DOHH2 (cell line): ENCODE measurements at regions not wholly inside any gene's neighbourhood (a gene's known extent, or its start where the extent isn't known, plus 50 kb on each side); places are given as distances from the start of the nearest gene placed in this dataset.

Experiments used
- H3F3A ChIP-seq: fragments of 200-600 bp; sonication (generic), shearing (Covaris generic); 2 replicates; pipeline ENCODE4 v1.6.0; 2016; ENCODE audit warnings: antibody characterized with exemption, mild to moderate bottlenecking; ENCODE audit not compliant: control insufficient read depth, insufficient read depth
- H3K27ac ChIP-seq: fragments of 200-600 bp; sonication (generic); 2 replicates; pipeline ENCODE4 v1.5.1; 2014; ENCODE audit warnings: low read depth, mild to moderate bottlenecking, low read length, moderate library complexity
- H3K27me3 ChIP-seq: fragments of 200-600 bp; sonication (generic); 2 replicates; pipeline ENCODE4 v1.6.1; 2014; ENCODE audit warnings: mild to moderate bottlenecking, low read length, mixed read lengths; ENCODE audit not compliant: control insufficient read depth
- H3K36me3 ChIP-seq: fragments of 200-600 bp; sonication (generic); 2 replicates; pipeline ENCODE4 v1.6.1; 2014; ENCODE audit warnings: mild to moderate bottlenecking, low read length, moderate library complexity, mixed read lengths; ENCODE audit not compliant: control insufficient read depth
- H3K4me1 ChIP-seq: fragments of 200-600 bp; sonication (generic); 2 replicates; pipeline ENCODE4 v1.6.1; 2014; ENCODE audit warnings: mild to moderate bottlenecking, low read length, mixed read lengths; ENCODE audit not compliant: control insufficient read depth
- H3K4me2 ChIP-seq: fragments of 200-600 bp; sonication (generic); 2 replicates; pipeline ENCODE4 v1.6.0; 2014; ENCODE audit warnings: mild to moderate bottlenecking, low read length, moderate library complexity
- H3K4me3 ChIP-seq: fragments of 200-600 bp; sonication (generic); 2 replicates; pipeline ENCODE4 v1.5.1; 2014; ENCODE audit warnings: mild to moderate bottlenecking, low read length, mixed read lengths
- H3K79me2 ChIP-seq: fragments of 200-600 bp; sonication (generic); 2 replicates; pipeline ENCODE4 v1.6.1; 2014; ENCODE audit warnings: mild to moderate bottlenecking, low read length, mixed read lengths; ENCODE audit not compliant: control insufficient read depth
- H3K9me2 ChIP-seq: fragments of 200-600 bp; sonication (generic); replicated peaks from 2 replicates; pipeline ENCODE4 v1.6.1; 2014; ENCODE audit warnings: mild to moderate bottlenecking, low read length, mixed read lengths; ENCODE audit not compliant: control insufficient read depth
- H3K9me3 ChIP-seq: fragments of 200-600 bp; sonication (generic); 2 replicates; pipeline ENCODE4 v1.6.1; 2014; ENCODE audit warnings: antibody characterized with exemption, low read length, mixed read lengths; ENCODE audit not compliant: control insufficient read depth, insufficient read depth
- H4K20me1 ChIP-seq: fragments of 200-600 bp; sonication (generic); 2 replicates; pipeline ENCODE4 v1.6.0; 2014; ENCODE audit warnings: low read depth, mild to moderate bottlenecking, antibody characterized with exemption, low read length, moderate library complexity; ENCODE audit not compliant: control insufficient read depth, insufficient read depth
- CTCF ChIP-seq: fragments of 200-600 bp; sonication (generic); IDR thresholded peaks from one replicate; pipeline ENCODE4 v1.5.1; 2014; ENCODE audit warnings: antibody characterized with exemption, mild to moderate bottlenecking, low read depth, low read length; ENCODE audit not compliant: poor library complexity, severe bottlenecking
- EZH2phosphoT487 ChIP-seq: fragments of 200-600 bp; sonication (generic); IDR thresholded peaks from 2 replicates; pipeline ENCODE4 v1.6.1; 2017; ENCODE audit warnings: borderline replicate concordance, mild to moderate bottlenecking, antibody characterized with exemption, low read length, moderate library complexity, mixed read lengths

DNA sequence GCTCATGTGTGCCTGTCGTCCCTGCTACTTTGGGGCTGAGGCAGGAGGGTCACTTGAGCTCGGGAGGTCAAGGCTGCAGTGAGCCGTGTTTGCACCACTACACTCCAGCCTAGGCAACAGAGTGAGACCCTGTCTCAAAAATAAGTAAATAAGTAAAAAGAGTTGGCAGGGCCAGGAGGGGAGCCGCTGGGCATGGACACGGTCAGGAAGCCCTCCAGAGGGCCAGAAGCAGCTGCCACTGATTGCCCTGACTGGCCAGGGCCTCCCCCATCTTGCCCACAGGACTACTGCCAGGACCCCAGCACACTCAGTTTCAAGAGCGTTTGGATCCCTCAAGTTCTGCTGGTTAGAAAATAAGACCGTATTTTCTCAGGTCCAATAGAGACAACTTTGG is 112.2 kb upstream of the IPO9 start:
- no peak overlapping the region for H3K4me3 ChIP-seq
- H3K4me1 ChIP-seq: peaks cover 12% of the 10 kb centered on the region
- no peaks in the 10 kb centered on the region for H4K20me1 ChIP-seq
- no peaks in the 10 kb centered on the region for H3F3A ChIP-seq
- no peak for TF ChIP-seq EZH2phosphoT487
- TF ChIP-seq CTCF: no peak
- no peak overlapping the region for H3K4me2 ChIP-seq
- H3K79me2 ChIP-seq: no peaks in the 10 kb centered on the region
- no peak overlapping the region for H3K27ac ChIP-seq
- peaks cover 5% of the 10 kb centered on the region; the same call in 1 of the 2 replicates for H3K27me3 ChIP-seq
- no peaks in the 10 kb centered on the region for H3K9me2 ChIP-seq
- no peaks in the 10 kb centered on the region for H3K9me3 ChIP-seq
- H3K36me3 ChIP-seq: no peaks in the 10 kb centered on the region

DNA sequence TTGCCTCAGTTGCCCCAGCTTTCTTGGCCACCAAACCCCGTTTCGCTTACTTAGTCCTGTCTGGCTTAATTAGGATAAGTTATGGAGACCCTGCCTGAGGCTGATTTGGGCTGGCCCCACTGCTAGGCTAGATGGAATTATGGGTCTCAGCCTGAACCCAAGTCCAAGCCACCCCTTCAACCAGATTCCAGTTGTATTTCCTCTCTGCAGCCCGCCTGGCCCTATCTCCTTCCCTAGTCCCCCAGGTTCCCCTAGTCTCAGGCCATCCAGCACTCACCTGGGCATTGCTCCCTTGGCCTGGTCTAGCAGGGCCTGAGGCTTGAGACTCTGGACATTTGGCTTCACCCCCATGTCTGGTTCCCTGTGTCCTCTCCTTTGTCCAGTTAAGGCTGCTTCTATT is 111.7 kb upstream of the IPO9 start:
- H3K79me2 ChIP-seq: no peaks in the 10 kb centered on the region
- no peaks in the 10 kb centered on the region for H3K36me3 ChIP-seq
- H3F3A ChIP-seq: no peaks in the 10 kb centered on the region

DNA sequence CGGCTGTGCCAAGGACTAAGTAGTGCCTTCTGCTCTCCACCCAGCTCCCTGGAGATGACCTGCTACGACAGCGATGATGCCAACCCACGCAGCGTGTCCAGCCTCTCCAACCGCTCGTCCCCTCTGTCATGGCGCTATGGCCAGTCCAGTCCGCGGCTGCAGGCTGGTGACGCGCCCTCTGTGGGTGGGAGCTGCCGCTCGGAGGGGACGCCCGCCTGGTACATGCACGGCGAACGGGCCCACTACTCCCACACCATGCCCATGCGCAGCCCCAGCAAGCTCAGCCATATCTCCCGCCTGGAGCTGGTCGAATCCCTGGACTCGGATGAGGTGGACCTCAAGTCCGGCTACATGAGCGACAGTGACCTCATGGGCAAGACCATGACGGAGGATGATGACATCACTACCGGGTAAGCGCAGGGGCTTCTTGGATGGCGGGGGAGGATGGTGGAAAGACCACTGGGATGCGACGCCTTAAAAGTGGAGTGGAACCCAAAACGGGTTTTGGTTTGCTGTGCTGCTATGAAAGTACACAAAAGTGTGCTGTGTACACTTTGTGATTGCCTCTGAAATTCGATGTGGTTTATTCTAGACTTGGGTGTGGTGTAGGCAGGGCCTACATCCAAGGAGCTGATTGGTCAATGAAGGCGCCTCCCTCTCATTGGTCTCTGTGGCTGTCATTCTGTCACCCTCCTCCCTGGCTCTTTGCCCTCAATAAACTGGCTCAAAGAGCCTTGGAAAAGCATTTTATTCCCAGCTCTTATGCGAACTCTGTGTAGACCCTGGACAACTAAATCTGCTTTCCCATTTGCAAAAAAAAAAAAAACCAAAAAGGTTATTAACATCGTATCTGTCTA is 110.4 kb upstream of the IPO9 start:
- no peak for TF ChIP-seq CTCF
- TF ChIP-seq EZH2phosphoT487: no peak
- Histone ChIP-seq H3K4me1 (peaks cover 12% of the 10 kb centered on the region), H3K79me2 (no peaks in the 10 kb centered on the region), H3K4me2 (no peak overlapping the region), H3K9me2 (no peaks in the 10 kb centered on the region), H3K27me3 (peaks cover 13% of the 10 kb centered on the region; the same call in 1 of the 2 replicates), H3F3A (no peaks in the 10 kb centered on the region), H4K20me1 (no peaks in the 10 kb centered on the region), H3K9me3 (no peaks in the 10 kb centered on the region), H3K27ac (no peak overlapping the region), H3K36me3 (no peaks in the 10 kb centered on the region), H3K4me3 (no peak overlapping the region)

More for the DNA sequence above, 111.7 kb upstream of the IPO9 start:
- Histone ChIP-seq H3K4me1 (peaks cover 12% of the 10 kb centered on the region), H3K27me3 (peaks cover 7% of the 10 kb centered on the region; the same call in 1 of the 2 replicates), H3K27ac (no peak overlapping the region), H3K9me2 (no peaks in the 10 kb centered on the region), H3K9me3 (no peaks in the 10 kb centered on the region), H3K4me2 (no peak overlapping the region), H4K20me1 (no peaks in the 10 kb centered on the region), H3K4me3 (no peak overlapping the region)
- TF ChIP-seq CTCF (no peak), EZH2phosphoT487 (no peak)
